H1 (cell line): ENCODE measurements at regions not wholly inside any gene's neighbourhood (a gene's known extent, or its start where the extent isn't known, plus 50 kb on each side); places are given as distances from the start of the nearest gene placed in this dataset.

Experiments
- CTCF ChIA-PET: fragments of 300-600 bp; sonication (Branson Sonifier 250); formaldehyde crosslinking; loops from one replicate; lab custom pipeline; 2021; ENCODE audit not compliant: partially characterized antibody; lab: Charles Lee
- POLR2A ChIA-PET: fragments of 300-600 bp; sonication (Branson Sonifier 250); formaldehyde crosslinking; loops from one replicate; lab custom pipeline; 2021; ENCODE audit warnings: inconsistent platforms; ENCODE audit not compliant: partially characterized antibody; lab: Charles Lee
- DNase-seq, 2 experiments: peaks; one replicate each; pipeline versions ENCODE4 v3.0.0 to v3.0.0-alpha.2; 2010 to 2022; ENCODE audit warnings: low spot score in 2 of 2, low read depth in 1 of 2, mixed read lengths in 1 of 2
- FAIRE-seq: peaks from 2 replicates; lab custom pipeline; 2011; peaks lifted over from hg19 to GRCh38; lab: Jason Lieb, UNC
- H2AFZ ChIP-seq: 2 replicates; pipeline ENCODE4 v1.8.1; 2012; ENCODE audit warnings: low read length, inconsistent platforms
- H2AK5ac ChIP-seq: 2 replicates; pipeline ENCODE4 v1.6.1; 2013; ENCODE audit warnings: low read depth, low read length
- H2BK120ac ChIP-seq: replicated peaks from 2 replicates; pipeline ENCODE3; 2013; ENCODE audit warnings: low read depth, low read length, inconsistent platforms
- H2BK12ac ChIP-seq: 2 replicates; pipeline ENCODE4 v1.6.1; 2013; ENCODE audit warnings: low read depth, low read length
- H2BK15ac ChIP-seq: 2 replicates; pipeline ENCODE4 v1.6.1; 2013; ENCODE audit warnings: low read length
- H2BK20ac ChIP-seq: 2 replicates; pipeline ENCODE4 v1.6.1; 2013; ENCODE audit warnings: low read length
- H2BK5ac ChIP-seq: 2 replicates; pipeline ENCODE4 v1.6.1; 2013; ENCODE audit warnings: low read depth, low read length
- H3K14ac ChIP-seq: 2 replicates; pipeline ENCODE4 v1.6.1; 2013; ENCODE audit warnings: inconsistent platforms; ENCODE audit not compliant: insufficient read length
- H3K18ac ChIP-seq: 2 replicates; pipeline ENCODE4 v1.6.1; 2013; ENCODE audit warnings: low read length; ENCODE audit errors: extremely low read depth
- H3K23ac ChIP-seq: 2 replicates; pipeline ENCODE4 v1.6.1; 2013; ENCODE audit warnings: inconsistent platforms; ENCODE audit not compliant: insufficient read length
- H3K23me2 ChIP-seq: 2 replicates; pipeline ENCODE4 v1.6.1; 2013; ENCODE audit warnings: low read depth, low read length
- H3K27ac ChIP-seq: 2 replicates; pipeline ENCODE4 v1.6.1; 2011; ENCODE audit warnings: low read depth, low read length, inconsistent platforms
- H3K27me3 ChIP-seq, 4 experiments: replicated peaks in 1 of 4; 1 replicate in 1 of 4; 2 replicates in 3 of 4; pipeline versions ENCODE4 v1.6.1 to v1.8.1; 2011 to 2013; ENCODE audit warnings: low read length in 3 of 4, mild to moderate bottlenecking in 3 of 4, inconsistent platforms in 2 of 4, mixed read lengths in 2 of 4, moderate library complexity in 1 of 4; ENCODE audit not compliant: control insufficient read depth in 3 of 4, insufficient read depth in 3 of 4; ENCODE audit errors: extremely low read depth in 1 of 4
- H3K36me3 ChIP-seq, 4 experiments: 2 replicates each; pipeline versions ENCODE4 v1.6.1 to v1.8.1; 2011 to 2013; ENCODE audit warnings: mild to moderate bottlenecking in 4 of 4, low read length in 3 of 4, moderate library complexity in 2 of 4, control low read depth in 1 of 4, inconsistent platforms in 1 of 4; ENCODE audit not compliant: insufficient read depth in 4 of 4, control insufficient read depth in 2 of 4
- H3K4ac ChIP-seq: replicated peaks from 2 replicates; pipeline ENCODE3; 2013; ENCODE audit warnings: low read length, low read depth, mixed read lengths, inconsistent platforms; ENCODE audit not compliant: insufficient read length
- H3K4me1 ChIP-seq, 4 experiments: replicated peaks in 1 of 4; 1 replicate in 1 of 4; 2 replicates in 3 of 4; pipeline versions ENCODE4 v1.6.1 to v1.8.1; 2011 to 2013; ENCODE audit warnings: low read length in 3 of 4, inconsistent platforms in 2 of 4, mixed read lengths in 1 of 4; ENCODE audit not compliant: insufficient read depth in 4 of 4, control insufficient read depth in 3 of 4
- H3K4me2 ChIP-seq, 2 experiments: 2 replicates each; pipeline versions ENCODE4 v1.6.1 to v1.8.1; 2011 to 2013; ENCODE audit warnings: low read depth in 2 of 2, low read length in 2 of 2, control low read depth in 1 of 2, inconsistent platforms in 1 of 2, mild to moderate bottlenecking in 1 of 2; ENCODE audit not compliant: insufficient read depth in 1 of 2
- H3K4me3 ChIP-seq, 4 experiments: fragments of 200-600, 300-600 bp in 1 of 4; sonication (generic), shearing (Covaris generic), sonication (Bioruptor Twin) in 1 of 4; 2 replicates each; pipeline versions ENCODE4 v1.5.1 to v1.8.1; 2011 to 2016; ENCODE audit warnings: low read length in 4 of 4, low read depth in 3 of 4, control low read depth in 2 of 4, inconsistent platforms in 2 of 4, mild to moderate bottlenecking in 2 of 4, mixed read lengths in 1 of 4, moderate library complexity in 1 of 4; ENCODE audit not compliant: insufficient read depth in 2 of 4; ENCODE audit errors: extremely low read depth in 1 of 4
- H3K56ac ChIP-seq: replicated peaks from 2 replicates; pipeline ENCODE3; 2013; ENCODE audit warnings: low read depth, mild to moderate bottlenecking, mixed read lengths, low read length, inconsistent platforms; ENCODE audit not compliant: insufficient read length
- H3K79me1 ChIP-seq: 2 replicates; pipeline ENCODE4 v1.6.1; 2013; ENCODE audit warnings: low read depth, low read length, control low read depth
- H3K79me2 ChIP-seq, 2 experiments: 2 replicates each; pipeline versions ENCODE4 v1.6.1 to v1.8.1; 2012 to 2013; ENCODE audit warnings: low read length in 2 of 2, mild to moderate bottlenecking in 2 of 2, inconsistent platforms in 1 of 2; ENCODE audit not compliant: insufficient read depth in 2 of 2, control insufficient read depth in 1 of 2
- H3K9ac ChIP-seq, 4 experiments: replicated peaks in 1 of 4; 1 replicate in 1 of 4; 2 replicates in 3 of 4; pipeline versions ENCODE4 v1.6.1 to v1.8.1; 2011 to 2013; ENCODE audit warnings: low read depth in 3 of 4, low read length in 3 of 4, control low read depth in 2 of 4, mild to moderate bottlenecking in 2 of 4, moderate library complexity in 2 of 4, inconsistent platforms in 1 of 4; ENCODE audit errors: extremely low read depth in 1 of 4
- H3K9me3 ChIP-seq, 2 experiments: 2 replicates each; pipeline versions ENCODE4 v1.6.1 to v1.8.1; 2012 to 2013; ENCODE audit warnings: mild to moderate bottlenecking in 2 of 2, moderate library complexity in 2 of 2, control low read depth in 1 of 2, inconsistent platforms in 1 of 2, low read depth in 1 of 2, low read length in 1 of 2, mixed read lengths in 1 of 2; ENCODE audit not compliant: insufficient read depth in 2 of 2
- H4K20me1 ChIP-seq, 2 experiments: replicated peaks in 1 of 2; 2 replicates each; pipeline versions ENCODE3 to v1.8.1; 2011 to 2013; ENCODE audit warnings: inconsistent platforms in 2 of 2, low read length in 2 of 2, mild to moderate bottlenecking in 1 of 2; ENCODE audit not compliant: insufficient read depth in 2 of 2, control insufficient read depth in 1 of 2
- H4K5ac ChIP-seq: 2 replicates; pipeline ENCODE4 v1.6.1; 2013; ENCODE audit warnings: low read length, low read depth, mixed read lengths, inconsistent platforms; ENCODE audit not compliant: insufficient read length
- H4K8ac ChIP-seq: 2 replicates; pipeline ENCODE4 v1.8.0; 2013; ENCODE audit warnings: mild to moderate bottlenecking, moderate library complexity, low read length, inconsistent platforms; ENCODE audit not compliant: insufficient read depth; ENCODE audit errors: extremely low read depth
- H4K91ac ChIP-seq: replicated peaks from 2 replicates; pipeline ENCODE3; 2013; ENCODE audit warnings: low read length, mixed read lengths, inconsistent platforms; ENCODE audit not compliant: insufficient read length
- ASH2L ChIP-seq: fragments of 200-600, 300-600 bp; sonication (generic); IDR thresholded peaks from one replicate; pipeline ENCODE4 v1.7.1; 2017; ENCODE audit warnings: low read length
- FOSL1 ChIP-seq: IDR thresholded peaks from 2 replicates; pipeline ENCODE4 v1.6.1; 2011; ENCODE audit warnings: mild to moderate bottlenecking, low read depth, low read length, moderate library complexity; ENCODE audit not compliant: insufficient read depth
- HDAC2 ChIP-seq, 2 experiments: fragments of 300-600 bp in 1 of 2; sonication (generic) in 1 of 2; IDR thresholded peaks; 2 replicates each; pipeline ENCODE4 v1.6.1; 2011 to 2012; ENCODE audit warnings: low read depth in 2 of 2, low read length in 2 of 2, mild to moderate bottlenecking in 2 of 2, moderate library complexity in 2 of 2, borderline replicate concordance in 1 of 2, inconsistent platforms in 1 of 2
- JUND ChIP-seq: IDR thresholded peaks from 2 replicates; pipeline ENCODE4 v1.6.1; 2011; ENCODE audit warnings: mild to moderate bottlenecking, improper control_type of control experiment, low read length
- WGBS, 2 experiments: shearing (Covaris generic) in 1 of 2; methylation state at CpG; one replicate each; pipeline versions ENCODE4 v1.1.6 to v1.1.7; 2013 to 2015; ENCODE audit warnings: low lambda C conversion rate in 2 of 2, mixed read lengths in 2 of 2, inconsistent platforms in 1 of 2, low coverage in 1 of 2, missing lambda C conversion rate in 1 of 2; ENCODE audit not compliant: insufficient replicate concordance in 2 of 2, insufficient coverage in 1 of 2, insufficient read length in 1 of 2; ENCODE audit errors: extremely low coverage in 1 of 2, missing lambda C conversion rate in 1 of 2; 5-methylcytosine and 5-hydroxymethylcytosine counted together

- Histone ChIP-seq H4K5ac (no peak overlapping the region), H3K56ac (no peak overlapping the region), H3K9ac (no peak overlapping the region), H2BK15ac (no peak overlapping the region), H3K36me3 (no peaks in the 10 kb centered on the region), H4K8ac (no peak overlapping the region), H3K4ac (no peak overlapping the region), H3K18ac (no peak overlapping the region), H3K23ac (no peak overlapping the region), H3K27me3 (no peaks in the 10 kb centered on the region), H2BK12ac (no peak overlapping the region), H4K91ac (no peak overlapping the region), H2AK5ac (no peak overlapping the region), H2AFZ (no peak overlapping the region), H2BK120ac (no peak overlapping the region), H3K23me2 (no peaks in the 10 kb centered on the region), H3K14ac (no peak overlapping the region), H3K4me1 (no peaks in the 10 kb centered on the region), H3K4me2 (no peak overlapping the region), H2BK20ac (no peak overlapping the region), H2BK5ac (no peak overlapping the region), H3K79me1 (no peaks in the 10 kb centered on the region), H3K9me3 (no peaks in the 10 kb centered on the region), H3K4me3 (no peak overlapping the region), H3K79me2 (no peaks in the 10 kb centered on the region), H4K20me1 (peaks cover 0 to under 1% of the 10 kb centered on the region in 2 experiments), H3K27ac (no peak overlapping the region)
- ChIA-PET POLR2A (interaction anchor here (1.4 kb wide), 1 partner anchor 10 kb away, joined by 4 read pairs; no protein-coding TSS in a partner anchor), CTCF (no interaction called here)
- 92% methylated on average over 1 of the region's 1 CpG; no CpG with 5 or more reads in 1 of the 2 experiments for WGBS, 2 experiments
- DNase-seq (no peak), FAIRE-seq (no peak)
- TF ChIP-seq FOSL1 (no peak), ASH2L (no peak), HDAC2 (IDR thresholded peaks at IDR 0.05; ENCODE audit: borderline replicate concordance in 1 of 2, low read depth in 2 of 2, low read length in 2 of 2) (no peak), JUND (no peak)
These were observed 211.4 kb upstream of the PKN2 start for GRCh38 chr1:88472714-88473113.
